ENCODE measurements at regions not wholly inside any gene's neighbourhood (a gene's known extent, or its start where the extent isn't known, plus 50 kb on each side); places are given as distances from the start of the nearest gene placed in this dataset.

GRCh38 chr18:27467073-27467472 is 282.0 kb upstream of the CHST9 start:
- TF ChIP-seq EP300 (IDR thresholded peaks at IDR 0.05) = no peak
- TF ChIP-seq POLR2A (IDR thresholded peaks at IDR 0.05) = no peak
- TF ChIP-seq, protein P1, sequence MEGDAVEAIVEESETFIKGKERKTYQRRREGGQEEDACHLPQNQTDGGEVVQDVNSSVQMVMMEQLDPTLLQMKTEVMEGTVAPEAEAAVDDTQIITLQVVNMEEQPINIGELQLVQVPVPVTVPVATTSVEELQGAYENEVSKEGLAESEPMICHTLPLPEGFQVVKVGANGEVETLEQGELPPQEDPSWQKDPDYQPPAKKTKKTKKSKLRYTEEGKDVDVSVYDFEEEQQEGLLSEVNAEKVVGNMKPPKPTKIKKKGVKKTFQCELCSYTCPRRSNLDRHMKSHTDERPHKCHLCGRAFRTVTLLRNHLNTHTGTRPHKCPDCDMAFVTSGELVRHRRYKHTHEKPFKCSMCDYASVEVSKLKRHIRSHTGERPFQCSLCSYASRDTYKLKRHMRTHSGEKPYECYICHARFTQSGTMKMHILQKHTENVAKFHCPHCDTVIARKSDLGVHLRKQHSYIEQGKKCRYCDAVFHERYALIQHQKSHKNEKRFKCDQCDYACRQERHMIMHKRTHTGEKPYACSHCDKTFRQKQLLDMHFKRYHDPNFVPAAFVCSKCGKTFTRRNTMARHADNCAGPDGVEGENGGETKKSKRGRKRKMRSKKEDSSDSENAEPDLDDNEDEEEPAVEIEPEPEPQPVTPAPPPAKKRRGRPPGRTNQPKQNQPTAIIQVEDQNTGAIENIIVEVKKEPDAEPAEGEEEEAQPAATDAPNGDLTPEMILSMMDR (IDR thresholded peaks at IDR 0.05) = no peak
